Natural killer cell treated with Interleukin-12 subunit alpha and Interleukin-12 subunit beta and Interleukin-15 and Interleukin-18, amount 100 ng/mL, for 72 hours (primary cell): ENCODE measurements at regions not wholly inside any gene's neighbourhood (a gene's known extent, or its start where the extent isn't known, plus 50 kb on each side); places are given as distances from the start of the nearest gene placed in this dataset.

Experiments
- ATAC-seq, 2 donors: fragments of 150-1000 bp; cut with Tn5 transposase in 1 of 2; sonication (Bioruptor Pico), chemical (Tn5 transposase) in 1 of 2; 2 replicates each; pipeline ENCODE4 v1.10.0; 2021
- DNase-seq: peaks from one replicate; pipeline ENCODE4 v3.0.0; 2022; ENCODE audit warnings: low spot score
- H3K27ac Mint-ChIP-seq, 2 donors: 1 replicate in 1 of 2; 2 replicates in 1 of 2; pipeline ENCODE4 v1.8.0; 2022; ENCODE audit warnings: mixed read lengths in 2 of 2, mild to moderate bottlenecking in 1 of 2, moderate library complexity in 1 of 2
- H3K27me3 Mint-ChIP-seq, 2 donors: 1 replicate in 1 of 2; 2 replicates in 1 of 2; pipeline ENCODE4 v1.8.0; 2022; ENCODE audit warnings: mixed read lengths in 2 of 2
- H3K36me3 Mint-ChIP-seq: one replicate; pipeline ENCODE4 v1.8.0; 2022; ENCODE audit warnings: mixed read lengths
- H3K4me1 Mint-ChIP-seq, 2 donors: 1 replicate in 1 of 2; 2 replicates in 1 of 2; pipeline ENCODE4 v1.8.0; 2022; ENCODE audit warnings: low read depth in 2 of 2, mixed read lengths in 2 of 2, mild to moderate bottlenecking in 1 of 2
- H3K4me3 Mint-ChIP-seq: one replicate; pipeline ENCODE4 v1.8.0; 2022; ENCODE audit warnings: mixed read lengths
- H3K9me3 Mint-ChIP-seq: 2 replicates; pipeline ENCODE4 v1.8.0; 2022; ENCODE audit warnings: mixed read lengths

GRCh38 chr21:18460979-18461378 is 57.4 kb upstream of the TMPRSS15 start:
- H3K4me1 Mint-ChIP-seq: no peaks in the 10 kb centered on the region

GRCh38 chr21:18461743-18462142 is 58.2 kb upstream of the TMPRSS15 start:
- DNase-seq (no peak), ATAC-seq (no peak)
- Mint-ChIP-seq H3K27ac (no peak overlapping the region), H3K9me3 (peaks cover 12% of the 10 kb centered on the region), H3K27me3 (no peaks in the 10 kb centered on the region), H3K4me3 (no peak overlapping the region), H3K4me1 (no peaks in the 10 kb centered on the region), H3K36me3 (peaks cover 14% of the 10 kb centered on the region)

More at GRCh38 chr21:18460979-18461378, 57.4 kb upstream of the TMPRSS15 start:
- H3K27ac Mint-ChIP-seq: no peak overlapping the region
- H3K9me3 Mint-ChIP-seq: peaks cover 12% of the 10 kb centered on the region
- H3K36me3 Mint-ChIP-seq: peaks cover 14% of the 10 kb centered on the region
- ATAC-seq: no peak
- no peak overlapping the region for H3K4me3 Mint-ChIP-seq
- no peak for DNase-seq
- H3K27me3 Mint-ChIP-seq: no peaks in the 10 kb centered on the region

DNA sequence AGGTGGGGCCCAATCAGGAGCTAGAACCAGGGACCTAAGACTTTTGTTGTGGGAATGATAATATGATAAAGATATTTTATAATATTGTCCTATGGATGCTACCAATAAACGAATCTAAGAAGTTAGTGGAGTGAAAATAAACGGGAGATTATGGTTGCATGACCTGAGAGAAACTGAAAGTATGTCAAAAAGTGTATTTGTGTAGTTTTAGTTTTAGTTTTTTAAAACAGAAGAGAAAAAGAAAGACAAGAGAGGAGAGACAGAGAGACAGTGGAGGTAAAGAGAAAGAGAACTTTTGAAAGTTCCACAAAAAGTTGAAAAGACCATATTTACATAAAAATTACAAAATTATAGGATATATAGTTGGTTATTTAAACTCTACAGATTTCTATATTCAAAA is 64.1 kb upstream of the TMPRSS15 start:
- peaks cover 11% of the 10 kb centered on the region for H3K36me3 Mint-ChIP-seq
- H3K27ac Mint-ChIP-seq: no peak overlapping the region
- ATAC-seq: no peak
- H3K4me3 Mint-ChIP-seq: no peak overlapping the region
- no peaks in the 10 kb centered on the region for H3K4me1 Mint-ChIP-seq
- no peaks in the 10 kb centered on the region for H3K27me3 Mint-ChIP-seq
- no peak for DNase-seq
- peaks cover 17% of the 10 kb centered on the region for H3K9me3 Mint-ChIP-seq

DNA sequence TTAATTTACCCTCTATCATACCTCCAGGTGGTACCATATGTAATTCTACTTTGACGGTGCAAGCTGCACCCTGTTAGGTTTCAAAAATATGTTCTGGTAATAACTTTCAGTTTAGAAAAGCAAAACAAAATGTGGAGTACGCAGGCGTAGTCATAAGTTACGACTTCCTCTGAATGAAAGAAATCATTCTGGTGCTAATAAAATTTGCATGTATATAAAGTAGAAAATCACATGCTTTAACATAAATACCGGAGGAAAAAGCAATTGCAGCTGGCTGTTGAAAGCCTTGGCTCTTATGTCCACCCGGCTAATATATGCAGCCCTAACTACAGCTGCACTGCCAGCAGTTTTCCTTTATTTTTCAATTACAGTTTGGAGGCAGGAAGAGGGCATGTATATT is 65.2 kb upstream of the TMPRSS15 start:
- DNase-seq (no peak), ATAC-seq (no peak)
- Mint-ChIP-seq H3K4me1 (no peaks in the 10 kb centered on the region), H3K4me3 (no peak overlapping the region), H3K9me3 (peaks cover 13% of the 10 kb centered on the region), H3K36me3 (peaks cover 5% of the 10 kb centered on the region), H3K27ac (no peak overlapping the region), H3K27me3 (no peaks in the 10 kb centered on the region)

DNA sequence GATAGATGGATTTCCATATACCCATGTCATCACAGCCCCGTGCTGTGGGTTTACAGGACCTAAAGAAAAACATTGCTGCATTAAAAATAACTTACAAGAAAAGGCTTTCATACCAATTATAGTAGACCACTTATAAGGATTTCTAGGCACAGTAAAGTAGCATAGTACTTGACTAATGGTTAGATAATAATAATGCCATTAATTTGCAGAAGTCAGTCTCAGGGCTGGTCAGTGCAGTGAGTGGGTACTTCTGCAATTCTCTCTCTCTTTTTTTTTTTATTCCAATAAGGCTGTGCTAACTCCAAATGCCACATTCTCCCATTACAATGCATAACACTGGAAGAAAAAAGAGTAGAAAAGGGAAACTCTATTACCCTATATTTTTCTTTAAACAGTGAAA is 73.1 kb upstream of the TMPRSS15 start:
- Mint-ChIP-seq H3K27me3 (no peaks in the 10 kb centered on the region), H3K9me3 (peaks cover 11% of the 10 kb centered on the region), H3K4me3 (no peak overlapping the region), H3K4me1 (no peaks in the 10 kb centered on the region), H3K36me3 (no peaks in the 10 kb centered on the region), H3K27ac (no peak overlapping the region)
- ATAC-seq: no peak
- DNase-seq: no peak

GRCh38 chr21:18477043-18477442 is 73.5 kb upstream of the TMPRSS15 start:
- no peaks in the 10 kb centered on the region for H3K36me3 Mint-ChIP-seq
- DNase-seq: no peak
- H3K4me1 Mint-ChIP-seq: no peaks in the 10 kb centered on the region
- H3K27me3 Mint-ChIP-seq: no peaks in the 10 kb centered on the region
- no peak overlapping the region for H3K4me3 Mint-ChIP-seq
- no peak for ATAC-seq
- H3K9me3 Mint-ChIP-seq: peaks cover 9% of the 10 kb centered on the region
- no peak overlapping the region for H3K27ac Mint-ChIP-seq

GRCh38 chr21:18478513-18478912 is 74.9 kb upstream of the TMPRSS15 start:
- no peaks in the 10 kb centered on the region for H3K4me1 Mint-ChIP-seq
- no peak for DNase-seq
- H3K9me3 Mint-ChIP-seq: peaks cover 9% of the 10 kb centered on the region
- H3K27me3 Mint-ChIP-seq: no peaks in the 10 kb centered on the region
- no peak overlapping the region for H3K4me3 Mint-ChIP-seq
- no peak for ATAC-seq
- H3K27ac Mint-ChIP-seq: no peak overlapping the region
- H3K36me3 Mint-ChIP-seq: no peaks in the 10 kb centered on the region

DNA sequence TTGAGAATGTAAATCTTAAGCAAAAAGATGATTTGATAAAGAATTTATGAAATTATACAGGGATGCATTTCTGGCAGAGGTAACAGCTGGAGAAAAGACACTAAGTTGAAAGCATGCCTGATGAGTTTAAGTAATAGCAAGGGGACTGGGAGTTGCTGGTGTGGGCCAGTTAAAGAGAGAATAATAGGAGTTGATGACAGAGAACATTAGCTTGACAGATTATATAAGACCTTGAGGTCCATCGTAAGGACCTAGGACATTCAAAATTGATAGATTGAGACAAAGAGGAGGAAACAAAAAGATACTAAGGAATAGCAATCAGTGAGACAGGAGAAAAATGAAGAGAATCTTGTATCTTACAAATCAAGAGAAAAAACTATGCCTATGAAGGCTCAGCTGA is 84.7 kb upstream of the TMPRSS15 start:
- no peaks in the 10 kb centered on the region for H3K4me1 Mint-ChIP-seq
- no peaks in the 10 kb centered on the region for H3K9me3 Mint-ChIP-seq
- H3K27ac Mint-ChIP-seq: no peak overlapping the region
- H3K27me3 Mint-ChIP-seq: no peaks in the 10 kb centered on the region
- no peak for ATAC-seq
- no peak overlapping the region for H3K4me3 Mint-ChIP-seq
- DNase-seq: no peak
- H3K36me3 Mint-ChIP-seq: no peaks in the 10 kb centered on the region

GRCh38 chr21:18493422-18493821 is 89.8 kb upstream of the TMPRSS15 start:
- H3K9me3 Mint-ChIP-seq: no peaks in the 10 kb centered on the region

DNA sequence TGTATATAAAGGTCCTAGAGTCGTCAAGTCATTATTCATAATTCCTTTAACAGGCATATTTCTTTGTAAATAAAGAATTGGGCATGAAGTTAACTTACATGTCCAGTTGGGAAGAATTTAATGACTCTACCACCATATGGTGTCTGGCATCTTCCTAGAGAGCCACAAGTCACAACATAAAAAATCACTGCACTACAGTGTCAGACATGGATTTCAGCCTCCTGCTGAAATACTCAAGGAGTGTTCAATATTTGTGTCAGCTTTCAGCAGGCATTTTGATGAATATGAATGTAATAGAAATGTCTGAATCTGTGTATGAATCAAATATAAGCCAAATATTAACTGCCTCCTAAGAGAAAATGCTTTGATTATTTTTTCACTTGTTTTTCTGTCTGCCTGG is 91.9 kb upstream of the TMPRSS15 start:
- Mint-ChIP-seq H3K27me3 (no peaks in the 10 kb centered on the region), H3K9me3 (no peaks in the 10 kb centered on the region), H3K4me3 (no peak overlapping the region), H3K36me3 (no peaks in the 10 kb centered on the region), H3K4me1 (no peaks in the 10 kb centered on the region), H3K27ac (no peak overlapping the region)
- DNase-seq (no peak), ATAC-seq (no peak)

More at GRCh38 chr21:18493422-18493821, 89.8 kb upstream of the TMPRSS15 start:
- H3K27me3 Mint-ChIP-seq: no peaks in the 10 kb centered on the region
- H3K4me3 Mint-ChIP-seq: no peak overlapping the region
- no peak overlapping the region for H3K27ac Mint-ChIP-seq
- H3K4me1 Mint-ChIP-seq: no peaks in the 10 kb centered on the region
- no peak for ATAC-seq
- DNase-seq: no peak
- H3K36me3 Mint-ChIP-seq: no peaks in the 10 kb centered on the region

DNA sequence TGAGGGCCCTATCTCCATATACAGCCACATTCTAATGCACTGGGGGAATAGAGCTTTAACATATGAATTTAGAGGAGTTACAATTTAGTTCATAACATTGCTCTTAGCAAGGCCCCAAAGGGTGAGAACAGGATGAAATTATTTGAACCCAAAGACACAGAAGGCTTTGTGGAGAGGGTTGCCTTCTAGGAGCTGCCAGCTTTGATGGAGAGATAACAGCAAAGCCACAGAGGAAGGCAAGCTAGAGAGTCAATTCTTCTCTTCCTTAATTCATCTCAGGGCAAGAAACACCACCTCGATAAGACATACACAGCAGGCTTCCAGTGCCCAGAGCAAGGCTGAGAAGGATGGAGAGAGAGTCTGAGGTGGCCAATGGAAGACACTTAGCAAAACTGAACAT is 94.8 kb upstream of the TMPRSS15 start:
- Mint-ChIP-seq H3K9me3 (peaks cover 4% of the 10 kb centered on the region), H3K27me3 (no peaks in the 10 kb centered on the region), H3K4me1 (no peaks in the 10 kb centered on the region), H3K36me3 (no peaks in the 10 kb centered on the region), H3K4me3 (no peak overlapping the region), H3K27ac (no peak overlapping the region)
- DNase-seq (no peak), ATAC-seq (no peak)

DNA sequence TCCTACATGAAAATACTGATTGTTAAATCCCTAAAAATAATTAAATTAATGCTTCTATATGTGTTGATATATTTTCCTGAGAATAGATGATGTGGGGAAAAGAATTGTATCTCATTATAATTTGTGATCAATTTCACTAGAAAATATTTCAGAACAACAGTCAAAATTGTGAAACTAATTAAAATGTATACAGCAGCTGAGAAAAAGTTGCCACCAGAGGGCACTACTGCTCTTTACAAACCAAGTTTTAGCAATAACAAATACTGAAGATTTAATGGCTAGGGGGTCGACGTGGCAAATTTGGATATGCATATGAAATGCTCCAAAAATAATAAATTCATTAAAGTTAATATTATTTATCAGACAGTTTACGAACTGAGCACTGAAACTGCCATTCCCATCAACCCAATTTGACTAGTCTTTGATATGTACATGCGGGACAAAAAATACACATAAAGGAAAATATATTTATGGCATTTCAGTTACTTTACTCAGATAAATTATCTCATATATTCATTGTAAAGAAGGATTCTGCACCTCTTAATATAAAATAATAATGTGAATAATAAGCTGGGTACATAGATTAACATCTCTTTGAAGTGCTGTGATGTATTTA is 96.3 kb upstream of the TMPRSS15 start:
- no peaks in the 10 kb centered on the region for H3K27me3 Mint-ChIP-seq
- H3K9me3 Mint-ChIP-seq: peaks cover 9% of the 10 kb centered on the region
- no peaks in the 10 kb centered on the region for H3K4me1 Mint-ChIP-seq
- H3K27ac Mint-ChIP-seq: no peak overlapping the region
- no peak for DNase-seq
- H3K4me3 Mint-ChIP-seq: no peak overlapping the region
- no peak for ATAC-seq
- no peaks in the 10 kb centered on the region for H3K36me3 Mint-ChIP-seq

GRCh38 chr21:18518054-18518481 is 114.5 kb upstream of the TMPRSS15 start:
- no peaks in the 10 kb centered on the region for H3K9me3 Mint-ChIP-seq
- H3K27ac Mint-ChIP-seq: no peak overlapping the region
- no peaks in the 10 kb centered on the region for H3K4me1 Mint-ChIP-seq
- ATAC-seq (no peak), DNase-seq (no peak)
- no peaks in the 10 kb centered on the region for H3K27me3 Mint-ChIP-seq
- no peak overlapping the region for H3K4me3 Mint-ChIP-seq
- no peaks in the 10 kb centered on the region for H3K36me3 Mint-ChIP-seq

- Mint-ChIP-seq H3K4me3 (no peak overlapping the region), H3K9me3 (no peaks in the 10 kb centered on the region), H3K27ac (no peak overlapping the region), H3K27me3 (no peaks in the 10 kb centered on the region), H3K4me1 (no peaks in the 10 kb centered on the region), H3K36me3 (no peaks in the 10 kb centered on the region)
- ATAC-seq (no peak), DNase-seq (no peak)
Measured at GRCh38 chr21:18521204-18521603, 117.6 kb upstream of the TMPRSS15 start.
